Peyer's patch (tissue), 4 donors: ENCODE measurements at regions not wholly inside any gene's neighbourhood (a gene's known extent, or its start where the extent isn't known, plus 50 kb on each side); places are given as distances from the start of the nearest gene placed in this dataset.

Source experiments
- DNase-seq, 3 donors: peaks; one replicate each; pipeline ENCODE4 v3.0.0-alpha.2; 2017 to 2019
- H3K27ac ChIP-seq, 4 donors: fragments of 200-600 bp; sonication (generic); one replicate each; pipeline ENCODE4 v1.5.1; 2016 to 2019
- H3K27me3 ChIP-seq, 2 donors: fragments of 200-600 bp; sonication (generic); one replicate each; pipeline ENCODE4 v1.5.1; 2019
- H3K36me3 ChIP-seq, 3 donors: fragments of 200-600 bp; sonication (generic); one replicate each; pipeline ENCODE4 v1.5.1; 2016 to 2019
- H3K4me1 ChIP-seq, 4 donors: fragments of 200-600 bp; sonication (generic); one replicate each; pipeline ENCODE4 v1.5.1; 2016 to 2019
- H3K4me3 ChIP-seq, 4 donors: fragments of 200-600 bp; sonication (generic); 1 replicate in 3 of 4; 2 replicates in 1 of 4; pipeline ENCODE4 v1.5.1; 2016 to 2019; ENCODE audit warnings: mild to moderate bottlenecking in 1 of 4
- H3K9me3 ChIP-seq, 4 donors: fragments of 200-600 bp; sonication (generic); one replicate each; pipeline ENCODE4 v1.5.1; 2016 to 2019; ENCODE audit warnings: mild to moderate bottlenecking in 1 of 4
- CTCF ChIP-seq, 6 experiments: fragments of 450-650 bp in 4 of 6; fragments of 200-600 bp in 2 of 6; sonication (generic) in 1 of 6; IDR thresholded peaks; one replicate each; pipeline ENCODE4 v1.5.1; 2017 to 2019; ENCODE audit warnings: antibody characterized with exemption in 6 of 6, mild to moderate bottlenecking in 3 of 6, moderate library complexity in 1 of 6
- POLR2A ChIP-seq, 2 donors: fragments of 450-650 bp; IDR thresholded peaks; one replicate each; pipeline ENCODE4 v1.5.1; 2017; ENCODE audit warnings: antibody characterized with exemption in 2 of 2, mild to moderate bottlenecking in 2 of 2, moderate library complexity in 2 of 2

- peaks cover 0 to 5% (median 0%) of the 10 kb centered on the region in 4 donors for H3K4me1 ChIP-seq
- no peak overlapping the region for H3K4me3 ChIP-seq
Observed at GRCh38 chr3:168514252-168514651, 418.5 kb upstream of the GOLIM4 start.

GRCh38 chr3:168512802-168513201 is 417.1 kb upstream of the GOLIM4 start:
- DNase-seq, result no peak
- Histone ChIP-seq H3K4me1 (peaks cover 0 to 5% (median 0%) of the 10 kb centered on the region in 4 donors), H3K27ac (no peak overlapping the region), H3K9me3 (no peaks in the 10 kb centered on the region), H3K36me3 (no peaks in the 10 kb centered on the region), H3K27me3 (no peaks in the 10 kb centered on the region), H3K4me3 (no peak overlapping the region)
- TF ChIP-seq CTCF (IDR thresholded peaks at IDR 0.05) (no peak), POLR2A (IDR thresholded peaks at IDR 0.05) (no peak)

More at GRCh38 chr3:168514252-168514651, 418.5 kb upstream of the GOLIM4 start:
- H3K9me3 ChIP-seq, result no peaks in the 10 kb centered on the region
- TF ChIP-seq POLR2A (IDR thresholded peaks at IDR 0.05), result no peak
- TF ChIP-seq CTCF (IDR thresholded peaks at IDR 0.05), result no peak
- no peak for DNase-seq
- H3K27me3 ChIP-seq, result no peaks in the 10 kb centered on the region
- H3K27ac ChIP-seq, result no peak overlapping the region
- H3K36me3 ChIP-seq, result no peaks in the 10 kb centered on the region

GRCh38 chr3:168511428-168512014 is 415.8 kb upstream of the GOLIM4 start:
- Histone ChIP-seq H3K9me3 (no peaks in the 10 kb centered on the region), H3K4me1 (no peaks in the 10 kb centered on the region), H3K27me3 (no peaks in the 10 kb centered on the region), H3K4me3 (no peak overlapping the region), H3K27ac (no peak overlapping the region), H3K36me3 (no peaks in the 10 kb centered on the region)
- no peak for DNase-seq
- TF ChIP-seq CTCF (IDR thresholded peaks at IDR 0.05), result peak in 4 of 6 experiments; percentile 20 to 38 (median 33)
- TF ChIP-seq POLR2A (IDR thresholded peaks at IDR 0.05), result no peak

- Histone ChIP-seq H3K4me3 (no peak overlapping the region), H3K4me1 (no peaks in the 10 kb centered on the region), H3K9me3 (no peaks in the 10 kb centered on the region), H3K36me3 (no peaks in the 10 kb centered on the region), H3K27ac (no peak overlapping the region), H3K27me3 (no peaks in the 10 kb centered on the region)
- DNase-seq, result no peak
- TF ChIP-seq CTCF (IDR thresholded peaks at IDR 0.05) (no peak), POLR2A (IDR thresholded peaks at IDR 0.05) (no peak)
Observed at GRCh38 chr3:168506589-168506988, 410.9 kb upstream of the GOLIM4 start.

- H3K27me3 ChIP-seq, result no peaks in the 10 kb centered on the region
- no peaks in the 10 kb centered on the region for H3K36me3 ChIP-seq
- H3K4me1 ChIP-seq, result no peaks in the 10 kb centered on the region
- no peak overlapping the region for H3K4me3 ChIP-seq
- H3K27ac ChIP-seq, result no peak overlapping the region
- H3K9me3 ChIP-seq, result no peaks in the 10 kb centered on the region
- no peak for DNase-seq
- TF ChIP-seq POLR2A (IDR thresholded peaks at IDR 0.05) (no peak), CTCF (IDR thresholded peaks at IDR 0.05) (no peak)
Observed at GRCh38 chr3:168501570-168501969, 405.8 kb upstream of the GOLIM4 start.

GRCh38 chr3:168498194-168498593 is 402.5 kb upstream of the GOLIM4 start:
- H3K9me3 ChIP-seq, result no peaks in the 10 kb centered on the region

More at GRCh38 chr3:168498194-168498593, 402.5 kb upstream of the GOLIM4 start:
- Histone ChIP-seq H3K27ac (no peak overlapping the region), H3K4me1 (no peaks in the 10 kb centered on the region), H3K36me3 (no peaks in the 10 kb centered on the region), H3K27me3 (no peaks in the 10 kb centered on the region), H3K4me3 (no peak overlapping the region)
- no peak for TF ChIP-seq CTCF (IDR thresholded peaks at IDR 0.05)
- no peak for DNase-seq
